Esophagus (tissue), 2 donors: ENCODE measurements at regions not wholly inside any gene's neighbourhood (a gene's known extent, or its start where the extent isn't known, plus 50 kb on each side); places are given as distances from the start of the nearest gene placed in this dataset.
"Not testable (repeated sequence)": the region's sequence is repeated elsewhere in the genome, so short reads cannot be mapped to it uniquely, and the experiment has no call there.

Source experiments
- H3K27ac ChIP-seq, 2 donors: one replicate each; pipeline ENCODE4 v1.5.1; 2013; ENCODE audit warnings: low read depth in 2 of 2, mild to moderate bottlenecking in 2 of 2, inconsistent platforms in 1 of 2, low read length in 1 of 2, moderate library complexity in 1 of 2
- H3K27me3 ChIP-seq, 2 donors: one replicate each; pipeline ENCODE4 v1.6.1; 2013; ENCODE audit warnings: low read length in 2 of 2, control low read depth in 1 of 2, mild to moderate bottlenecking in 1 of 2; ENCODE audit not compliant: insufficient read depth in 2 of 2, control insufficient read depth in 1 of 2
- H3K36me3 ChIP-seq, 2 donors: one replicate each; pipeline ENCODE4 v1.6.1; 2013; ENCODE audit warnings: low read length in 1 of 2; ENCODE audit not compliant: control insufficient read depth in 2 of 2, insufficient read depth in 2 of 2
- H3K4me1 ChIP-seq, 2 donors: one replicate each; pipeline ENCODE4 v1.6.1; 2013; ENCODE audit warnings: low read length in 1 of 2; ENCODE audit not compliant: control insufficient read depth in 2 of 2, insufficient read depth in 2 of 2
- H3K4me3 ChIP-seq, 2 donors: one replicate each; pipeline ENCODE4 v1.5.1; 2013; ENCODE audit warnings: low read length in 2 of 2, mild to moderate bottlenecking in 2 of 2, low read depth in 1 of 2, moderate library complexity in 1 of 2
- H3K9me3 ChIP-seq, 2 donors: one replicate each; pipeline ENCODE4 v1.6.1; 2013; ENCODE audit warnings: mild to moderate bottlenecking in 2 of 2, low read depth in 1 of 2, low read length in 1 of 2, moderate library complexity in 1 of 2; ENCODE audit not compliant: control insufficient read depth in 2 of 2, insufficient read depth in 1 of 2
- WGBS, 2 donors: extraction: QIAGEN DNeasy Blood & Tissue Kit; methylation state at CpG; one replicate each; pipeline ENCODE4 v1.1.7; 2013; 5-methylcytosine and 5-hydroxymethylcytosine counted together
- donor health status: healthy with polysubstance abuse.
- donor health status: Bipolar disorder and iron deficiency.

DNA sequence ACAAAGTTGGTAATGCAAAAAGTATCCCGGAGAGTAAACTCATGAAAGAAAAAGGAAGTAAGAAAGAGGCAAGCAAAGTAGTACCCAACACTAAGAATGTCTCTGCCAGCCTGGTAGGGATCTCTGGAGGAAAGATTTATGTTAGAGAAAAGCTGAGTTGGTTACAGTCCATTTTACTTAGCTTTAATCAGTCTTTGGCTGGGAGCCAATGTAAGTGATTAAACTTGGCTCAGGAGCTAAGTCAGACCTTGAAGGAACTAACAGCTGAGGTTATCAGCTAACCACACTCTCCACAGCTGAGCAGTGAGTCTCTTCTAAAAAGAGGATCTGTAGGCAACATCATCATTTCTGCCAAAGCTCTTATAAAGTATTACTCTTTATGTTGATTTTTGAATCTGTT lies 148.0 kb downstream of the ANKRD7 start:
- WGBS, 2 donors, result 71 to 85% methylated on average over 1 of the region's 1 CpG

GRCh38 chr7:118389629-118390028 lies 165.1 kb downstream of the ANKRD7 start:
- Histone ChIP-seq H3K27me3 (no peaks in the 10 kb centered on the region), H3K9me3 (no peaks in the 10 kb centered on the region), H3K4me3 (no peak overlapping the region), H3K4me1 (no peaks in the 10 kb centered on the region), H3K27ac (no peak overlapping the region), H3K36me3 (no peaks in the 10 kb centered on the region)
- WGBS, 2 donors, result 74 to 76% methylated on average over 3 of the region's 3 CpGs

More for the DNA sequence above, 148.0 kb downstream of the ANKRD7 start:
- no peaks in the 10 kb centered on the region for H3K36me3 ChIP-seq
- no peaks in the 10 kb centered on the region for H3K27me3 ChIP-seq
- no peaks in the 10 kb centered on the region for H3K9me3 ChIP-seq
- H3K27ac ChIP-seq, result no peak overlapping the region
- H3K4me3 ChIP-seq, result no peak overlapping the region
- no peaks in the 10 kb centered on the region for H3K4me1 ChIP-seq

GRCh38 chr7:118404211-118404610 lies 179.7 kb downstream of the ANKRD7 start:
- H3K9me3 ChIP-seq, result no peaks in the 10 kb centered on the region
- no peak overlapping the region for H3K27ac ChIP-seq
- H3K36me3 ChIP-seq, result no peaks in the 10 kb centered on the region
- H3K27me3 ChIP-seq, result no peaks in the 10 kb centered on the region
- no peaks in the 10 kb centered on the region for H3K4me1 ChIP-seq
- WGBS, 2 donors, result 93 to 99% methylated on average over 2 of the region's 2 CpGs
- no peak overlapping the region for H3K4me3 ChIP-seq

- no peak overlapping the region for H3K4me3 ChIP-seq
- H3K36me3 ChIP-seq, result no peaks in the 10 kb centered on the region
- no peaks in the 10 kb centered on the region for H3K4me1 ChIP-seq
- H3K9me3 ChIP-seq, result no peaks in the 10 kb centered on the region
- WGBS, 2 donors, result 48 to 71% methylated on average over 1 of the region's 1 CpG
- H3K27me3 ChIP-seq, result no peaks in the 10 kb centered on the region
- no peak overlapping the region for H3K27ac ChIP-seq
These were observed 193.9 kb downstream of the ANKRD7 start for GRCh38 chr7:118418433-118418832.

DNA sequence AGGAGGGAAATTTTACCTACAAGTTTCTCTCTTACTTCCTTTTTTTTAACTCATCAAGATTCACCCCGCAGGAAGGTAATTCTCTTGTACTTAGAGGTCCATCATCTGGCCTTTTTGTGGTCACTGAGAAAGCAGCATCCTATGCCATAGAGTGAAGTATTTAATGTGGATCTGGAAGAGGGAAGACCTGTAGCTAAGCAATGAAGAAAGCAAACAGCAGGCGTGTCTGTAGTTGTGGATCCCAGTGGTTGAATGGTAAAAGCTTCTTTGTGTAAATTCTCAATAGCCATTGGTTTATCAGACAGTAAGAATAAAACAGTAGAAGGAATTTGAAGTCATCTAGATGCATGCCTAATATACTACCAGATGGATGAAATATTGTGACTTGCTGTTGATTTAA lies 196.4 kb downstream of the ANKRD7 start:
- WGBS, 2 donors, result 69 to 76% methylated on average over 2 of the region's 2 CpGs
- Histone ChIP-seq H3K27ac (no peak overlapping the region), H3K4me3 (no peak overlapping the region), H3K9me3 (no peaks in the 10 kb centered on the region), H3K27me3 (no peaks in the 10 kb centered on the region), H3K36me3 (no peaks in the 10 kb centered on the region), H3K4me1 (no peaks in the 10 kb centered on the region)

DNA sequence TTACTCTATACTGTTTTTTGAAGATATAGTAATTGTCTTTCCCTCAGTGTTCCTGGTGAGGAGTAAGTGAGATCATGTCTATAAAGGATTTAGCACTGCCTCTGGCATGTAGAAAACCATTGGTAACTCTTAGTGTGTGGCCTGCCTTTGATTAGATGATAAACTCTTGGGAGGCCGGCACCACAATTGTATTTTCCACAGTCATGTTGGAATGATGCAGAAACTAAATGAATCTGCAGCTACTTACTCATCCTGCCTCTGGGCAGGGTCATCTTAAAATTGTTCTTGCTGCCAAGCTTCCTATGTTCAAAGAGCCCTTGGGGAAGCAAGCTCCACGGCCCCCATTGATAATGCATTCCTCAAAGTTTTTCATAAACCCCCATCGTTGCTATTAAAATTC lies 204.6 kb downstream of the ANKRD7 start:
- Histone ChIP-seq H3K36me3 (no peaks in the 10 kb centered on the region), H3K27ac (no peak overlapping the region), H3K9me3 (peaks cover 0 to 2% of the 10 kb centered on the region in 2 donors), H3K27me3 (no peaks in the 10 kb centered on the region), H3K4me1 (peaks cover 0 to 2% of the 10 kb centered on the region in 2 donors), H3K4me3 (no peak overlapping the region)
- 56 to 61% methylated on average over 3 of the region's 3 CpGs for WGBS, 2 donors

GRCh38 chr7:118436663-118437062 lies 212.2 kb downstream of the ANKRD7 start:
- no peaks in the 10 kb centered on the region for H3K27me3 ChIP-seq
- H3K4me3 ChIP-seq, result no peak overlapping the region
- peaks cover 0 to 2% of the 10 kb centered on the region in 2 donors for H3K4me1 ChIP-seq
- WGBS, 2 donors, result 58 to 62% methylated on average over 5 of the region's 5 CpGs
- no peaks in the 10 kb centered on the region for H3K36me3 ChIP-seq
- peaks cover 0 to 7% of the 10 kb centered on the region in 2 donors for H3K9me3 ChIP-seq
- no peak overlapping the region for H3K27ac ChIP-seq

GRCh38 chr7:118449030-118449429 lies 224.5 kb downstream of the ANKRD7 start:
- H3K27me3 ChIP-seq, H3K4me1 ChIP-seq, H3K9me3 ChIP-seq, H3K27ac ChIP-seq, H3K36me3 ChIP-seq, H3K4me3 ChIP-seq: not testable (repeated sequence)
- 97 to 100% methylated on average over 1 of the region's 1 CpG for WGBS, 2 donors

- no peaks in the 10 kb centered on the region for H3K4me1 ChIP-seq
- H3K27me3 ChIP-seq, result no peaks in the 10 kb centered on the region
- H3K36me3 ChIP-seq, result no peaks in the 10 kb centered on the region
- H3K27ac ChIP-seq, result no peak overlapping the region
- H3K9me3 ChIP-seq, result no peaks in the 10 kb centered on the region
- 72 to 77% methylated on average over 2 of the region's 2 CpGs for WGBS, 2 donors
- no peak overlapping the region for H3K4me3 ChIP-seq
These were observed 225.5 kb downstream of the ANKRD7 start for GRCh38 chr7:118449797-118450567.

GRCh38 chr7:118452128-118452527 lies 227.6 kb downstream of the ANKRD7 start:
- H3K9me3 ChIP-seq, result no peaks in the 10 kb centered on the region
- no peak overlapping the region for H3K4me3 ChIP-seq
- no peaks in the 10 kb centered on the region for H3K36me3 ChIP-seq
- H3K27me3 ChIP-seq, result no peaks in the 10 kb centered on the region
- no peaks in the 10 kb centered on the region for H3K4me1 ChIP-seq
- no peak overlapping the region for H3K27ac ChIP-seq
